Putamen (tissue), 1 donor: ENCODE measurements at regions not wholly inside any gene's neighbourhood (a gene's known extent, or its start where the extent isn't known, plus 50 kb on each side); places are given as distances from the start of the nearest gene placed in this dataset.
"Not testable (repeated sequence)": the region's sequence is repeated elsewhere in the genome, so short reads cannot be mapped to it uniquely, and the experiment has no call there.

Source experiments
- DNase-seq: peaks from one replicate; pipeline ENCODE4 v3.0.0-alpha.2; 2016; ENCODE audit warnings: low spot score

GRCh38 chrX:16067886-16068515 lies 55.4 kb upstream of the GRPR start:
- DNase-seq: no peak

GRCh38 chrX:16063921-16064320 lies 59.4 kb upstream of the GRPR start:
- DNase-seq: no peak

GRCh38 chrX:16063141-16063540 lies 60.2 kb upstream of the GRPR start:
- no peak for DNase-seq

- peak; percentile 57 for DNase-seq
Observed at GRCh38 chrX:16061296-16061695, 62.1 kb upstream of the GRPR start.

DNA sequence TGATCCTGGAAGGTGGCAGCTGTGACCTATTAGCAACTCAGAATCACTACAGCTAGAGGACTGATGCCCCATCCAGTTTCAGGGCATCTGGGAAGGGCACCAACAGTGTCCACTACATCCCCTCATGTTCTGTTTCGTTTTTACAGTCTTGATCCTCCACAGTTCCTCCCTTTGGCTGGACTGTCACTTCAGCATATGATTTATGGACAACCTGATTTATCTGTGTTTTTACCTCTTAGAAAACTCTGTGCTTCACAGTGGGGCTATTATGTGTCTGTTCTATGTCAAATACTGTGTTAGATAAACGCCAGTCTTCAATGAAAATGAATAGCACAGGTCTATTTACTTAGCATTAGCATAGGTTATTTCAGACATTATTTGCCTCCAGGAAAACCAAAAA lies 63.1 kb upstream of the GRPR start:
- no peak for DNase-seq

GRCh38 chrX:16049126-16049525 lies 74.2 kb upstream of the GRPR start:
- DNase-seq: not testable (repeated sequence)

DNA sequence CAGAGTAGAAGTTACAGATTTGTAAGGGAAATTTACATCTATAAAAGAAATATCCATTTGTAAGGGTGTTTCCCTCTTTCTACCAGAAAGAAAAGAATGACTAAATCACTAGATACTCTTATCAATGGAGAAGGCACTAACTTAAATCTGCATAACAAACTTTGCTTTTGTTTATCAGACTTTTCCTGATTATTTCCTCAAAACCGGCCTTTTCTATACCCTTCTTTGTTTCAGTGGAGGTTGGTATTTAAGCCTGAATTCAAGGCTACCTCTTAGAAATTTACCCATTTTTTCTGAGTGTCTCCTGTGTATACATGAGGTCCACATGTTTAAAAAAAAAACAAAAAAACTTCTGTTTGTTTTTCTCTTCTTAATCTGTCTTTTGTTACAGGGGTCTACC lies 80.4 kb upstream of the GRPR start:
- DNase-seq: no peak

- no peak for DNase-seq
Observed at GRCh38 chrX:16039834-16040233, 83.5 kb upstream of the GRPR start.

GRCh38 chrX:16039363-16039762 lies 84.0 kb upstream of the GRPR start:
- DNase-seq: no peak

DNA sequence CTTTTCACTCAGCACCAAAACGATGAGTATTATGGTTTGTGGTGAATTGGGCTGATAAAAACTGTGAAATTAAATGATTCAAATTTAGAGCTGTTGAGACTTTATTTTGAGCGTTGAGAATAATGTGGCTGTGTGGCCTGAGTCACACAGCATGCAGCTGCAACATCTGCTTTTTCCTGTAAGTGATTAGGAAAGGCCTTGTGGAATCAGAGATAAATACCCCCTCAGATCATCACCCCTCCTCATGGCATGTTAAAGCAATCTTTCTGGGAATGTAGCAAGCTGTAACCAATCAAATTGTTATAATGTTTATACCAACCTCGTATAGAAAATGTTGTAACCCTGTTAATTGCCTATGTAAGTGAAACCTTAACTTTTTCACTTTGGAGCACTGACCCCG lies 90.0 kb upstream of the GRPR start:
- no peak for DNase-seq

DNA sequence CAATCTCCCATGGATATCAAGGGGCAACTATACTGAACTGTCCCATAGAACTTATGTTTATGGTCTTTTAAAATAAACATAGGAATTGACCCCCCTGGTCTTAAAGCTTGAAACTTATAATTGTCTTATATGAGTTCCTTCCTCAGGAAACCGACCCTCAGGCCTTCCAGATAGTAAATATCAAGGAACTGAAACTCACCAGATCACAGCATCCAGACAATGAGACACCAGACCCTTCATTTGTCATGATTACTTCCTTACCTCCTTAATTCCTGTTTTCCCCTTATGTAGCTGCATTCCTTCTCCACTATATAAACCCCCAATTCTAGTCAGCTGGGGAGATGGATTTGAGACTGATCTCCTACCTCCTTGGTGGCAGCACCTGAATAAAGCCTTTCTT lies 94.8 kb upstream of the GRPR start:
- DNase-seq: no peak

GRCh38 chrX:16023790-16024734 lies 99.3 kb upstream of the GRPR start:
- DNase-seq: no peak

GRCh38 chrX:16022580-16023200 lies 100.7 kb upstream of the GRPR start:
- DNase-seq: no peak

- no peak for DNase-seq
Observed at GRCh38 chrX:16018291-16018690, 105.1 kb upstream of the GRPR start.

DNA sequence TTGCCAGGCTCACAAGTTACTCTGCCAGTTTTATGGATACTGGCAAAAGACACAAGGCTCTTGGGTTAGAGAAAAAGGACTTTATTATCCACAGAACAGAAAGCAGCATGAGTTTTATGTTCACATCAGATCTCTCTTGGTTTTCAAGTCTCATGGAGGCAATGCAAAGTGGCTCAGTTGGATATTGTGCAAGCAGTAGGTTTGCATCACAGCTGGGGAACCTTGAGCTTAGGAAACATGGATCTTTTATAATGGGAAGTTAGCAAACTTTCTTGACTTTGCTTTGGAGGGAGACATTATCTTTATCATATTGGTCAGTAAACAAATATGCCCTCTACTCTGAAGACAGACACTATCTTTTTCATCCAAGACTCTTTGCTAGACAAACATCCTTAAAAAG lies 109.2 kb upstream of the GRPR start:
- DNase-seq: no peak

GRCh38 chrX:16012250-16012649 lies 111.1 kb upstream of the GRPR start:
- DNase-seq: no peak

GRCh38 chrX:16005917-16006316 lies 117.4 kb upstream of the GRPR start:
- no peak for DNase-seq

DNA sequence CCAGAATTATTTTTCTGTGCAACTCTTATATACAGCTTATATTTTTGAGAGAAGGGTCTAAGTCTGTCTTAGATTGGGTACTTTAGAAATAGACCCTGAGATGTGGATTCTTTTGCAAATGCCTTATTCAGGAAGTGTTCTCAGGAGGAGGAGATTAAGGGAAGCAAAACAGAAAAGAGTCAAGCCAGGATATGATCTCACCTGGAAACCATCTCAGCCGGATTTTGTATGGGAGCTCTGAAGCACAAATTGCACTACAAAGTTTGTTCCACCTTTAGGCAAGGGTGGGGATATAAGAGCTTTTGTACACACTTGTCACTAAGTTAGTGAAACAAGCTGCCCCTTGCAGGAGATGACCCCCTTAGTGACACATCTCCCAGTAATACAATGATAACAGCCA lies 121.2 kb upstream of the GRPR start:
- DNase-seq: no peak

- DNase-seq: no peak
Observed at GRCh38 chrX:15998350-15998749, 125.0 kb upstream of the GRPR start.

DNA sequence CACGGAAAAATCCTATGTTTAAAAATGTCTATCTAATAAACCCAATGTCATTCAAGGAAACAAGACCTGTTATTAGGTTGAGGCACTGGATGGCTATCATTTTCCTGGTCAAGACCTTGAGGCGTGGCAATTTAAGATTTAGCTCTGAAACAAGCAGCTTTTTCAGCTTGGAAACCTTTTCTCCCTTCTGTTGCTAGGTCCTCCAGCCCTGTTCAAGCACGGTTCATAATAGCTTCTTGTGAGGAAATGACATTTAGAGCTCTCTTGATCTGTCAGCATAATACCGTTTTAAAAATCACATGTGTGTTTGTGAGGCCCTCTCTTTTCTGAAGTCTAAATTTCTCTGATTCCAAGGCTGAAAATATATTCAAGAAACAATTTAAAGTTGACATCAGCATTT lies 133.6 kb upstream of the GRPR start:
- no peak for DNase-seq

DNA sequence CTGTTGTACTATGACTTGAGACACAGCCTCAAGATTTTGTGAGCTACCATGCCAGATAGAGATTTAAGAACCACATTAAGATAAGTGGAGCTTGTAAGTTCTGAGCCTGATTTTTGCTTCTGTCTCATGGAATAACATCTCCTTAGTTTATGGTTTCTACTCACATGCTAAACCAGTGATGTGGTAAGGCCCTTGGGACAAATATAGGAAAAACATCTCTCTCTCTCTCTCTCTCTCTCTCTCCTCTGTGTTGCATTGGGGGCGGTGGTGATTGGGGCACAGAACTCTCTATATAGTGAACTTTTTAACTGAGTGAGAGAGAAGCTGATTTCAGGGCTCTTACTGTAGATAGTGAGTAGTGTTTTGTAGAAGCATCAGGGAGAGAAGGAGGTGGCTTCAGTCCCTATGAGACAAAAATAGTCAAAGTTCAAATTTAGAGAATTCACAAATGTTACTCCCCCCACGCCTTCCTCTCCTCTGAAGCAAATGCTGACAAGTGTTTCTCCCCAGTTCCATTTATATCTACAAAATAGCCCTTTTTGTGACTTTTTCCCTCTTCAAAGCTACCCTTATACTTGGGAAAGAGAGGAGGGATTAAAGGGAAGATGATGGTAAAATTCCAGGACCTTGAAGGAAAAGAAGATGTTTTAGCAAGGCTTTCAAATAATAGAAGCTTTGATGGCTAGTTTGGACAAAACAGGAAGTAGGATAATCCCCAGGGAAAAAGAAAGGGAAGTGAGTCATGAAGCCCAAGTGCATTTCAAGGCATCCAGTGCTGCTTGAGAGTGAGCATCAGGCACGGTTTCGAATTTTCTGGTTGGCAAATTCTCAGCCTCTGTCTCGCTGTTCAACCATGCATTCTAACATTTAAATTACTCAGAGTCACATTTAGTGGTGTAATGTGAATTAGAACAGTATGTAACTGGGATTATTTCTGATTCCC lies 134.3 kb upstream of the AP1S2 start:
- no peak for DNase-seq

DNA sequence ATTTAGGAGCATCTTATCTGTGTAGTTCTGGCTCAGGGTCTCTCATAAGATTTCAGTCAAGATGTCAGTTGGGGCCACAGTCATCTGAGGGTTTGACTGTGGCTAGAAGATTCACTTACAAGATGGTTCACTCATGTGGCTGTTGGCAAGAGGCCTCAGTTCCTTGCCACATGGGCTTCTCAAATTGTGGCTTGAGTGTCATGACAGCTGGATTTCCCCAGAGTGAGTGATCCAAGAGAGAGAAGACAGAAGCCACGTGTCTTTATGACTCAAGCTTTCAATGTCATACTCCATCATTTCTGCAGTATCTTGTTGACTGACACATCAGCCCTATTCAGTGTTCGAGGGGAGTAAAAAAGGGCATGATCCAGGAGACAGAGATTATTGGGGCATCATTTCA lies 131.3 kb upstream of the AP1S2 start:
- no peak for DNase-seq
